ENCODE measurements at regions not wholly inside any gene's neighbourhood (a gene's known extent, or its start where the extent isn't known, plus 50 kb on each side); places are given as distances from the start of the nearest gene placed in this dataset.
A peak's percentile ranks its signal among the peaks of the same experiment; 100 is the strongest.
"Not testable (repeated sequence)": the region's sequence is repeated elsewhere in the genome, so short reads cannot be mapped to it uniquely, and the experiment has no call there.

DNA sequence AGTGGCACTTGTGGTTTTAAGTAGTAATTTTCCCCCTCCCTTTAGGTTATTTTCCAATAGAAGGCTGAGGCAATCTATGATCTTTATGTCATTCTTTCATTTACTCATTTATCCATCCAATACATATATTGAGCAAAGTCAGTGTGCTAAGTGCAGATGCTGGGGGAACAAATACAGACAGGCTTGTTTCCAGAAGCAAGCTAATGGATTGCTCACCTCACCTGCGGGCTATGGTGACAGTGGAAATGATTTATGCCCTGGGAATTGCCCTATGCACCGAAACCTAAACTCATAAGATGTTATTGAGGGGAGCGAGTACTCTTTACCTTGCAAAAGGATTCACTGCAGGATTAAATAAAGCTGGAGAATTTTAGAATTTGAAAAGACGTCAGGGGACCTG is 148.7 kb upstream of the GRK3 start:
- DNase-seq; H3K9me3 Mint-ChIP-seq; H3K36me3 Mint-ChIP-seq; ATAC-seq (replicated peaks); H3K4me3 Mint-ChIP-seq; H3K27ac Mint-ChIP-seq: not testable (repeated sequence)
- H3K4me1 Mint-ChIP-seq, result peaks cover 23 to 45% of the 10 kb centered on the region in 2 donors
- H3K27me3 Mint-ChIP-seq, result peaks cover 0 to 14% of the 10 kb centered on the region in 2 donors

DNA sequence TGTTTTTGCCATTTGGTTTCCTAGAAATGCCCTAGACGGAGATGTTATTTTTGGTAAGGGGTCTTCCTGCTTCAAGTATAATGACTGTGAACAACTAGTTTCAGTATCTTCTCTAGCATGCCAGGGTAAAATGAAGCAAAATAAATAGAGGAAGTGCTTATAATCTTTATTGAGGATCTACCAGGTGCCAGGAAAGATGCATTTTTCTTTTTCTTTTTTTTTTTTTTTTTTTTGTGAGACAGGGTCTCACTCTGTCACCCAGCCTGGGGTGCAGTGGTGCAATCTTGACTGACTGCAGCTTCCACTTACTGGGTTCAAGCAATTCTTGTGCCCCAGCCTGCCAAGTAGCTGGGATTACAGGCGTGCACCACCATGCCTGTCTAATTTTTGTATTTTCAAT is 146.6 kb upstream of the GRK3 start:
- not testable (repeated sequence) for H3K9me3 Mint-ChIP-seq, H3K4me3 Mint-ChIP-seq, H3K36me3 Mint-ChIP-seq, DNase-seq, H3K27ac Mint-ChIP-seq
- peaks cover 24 to 42% of the 10 kb centered on the region in 2 donors for H3K4me1 Mint-ChIP-seq
- peaks cover 15 to 20% of the 10 kb centered on the region in 2 donors for H3K27me3 Mint-ChIP-seq
- peak; percentile 21 to 28 for ATAC-seq (replicated peaks)

DNA sequence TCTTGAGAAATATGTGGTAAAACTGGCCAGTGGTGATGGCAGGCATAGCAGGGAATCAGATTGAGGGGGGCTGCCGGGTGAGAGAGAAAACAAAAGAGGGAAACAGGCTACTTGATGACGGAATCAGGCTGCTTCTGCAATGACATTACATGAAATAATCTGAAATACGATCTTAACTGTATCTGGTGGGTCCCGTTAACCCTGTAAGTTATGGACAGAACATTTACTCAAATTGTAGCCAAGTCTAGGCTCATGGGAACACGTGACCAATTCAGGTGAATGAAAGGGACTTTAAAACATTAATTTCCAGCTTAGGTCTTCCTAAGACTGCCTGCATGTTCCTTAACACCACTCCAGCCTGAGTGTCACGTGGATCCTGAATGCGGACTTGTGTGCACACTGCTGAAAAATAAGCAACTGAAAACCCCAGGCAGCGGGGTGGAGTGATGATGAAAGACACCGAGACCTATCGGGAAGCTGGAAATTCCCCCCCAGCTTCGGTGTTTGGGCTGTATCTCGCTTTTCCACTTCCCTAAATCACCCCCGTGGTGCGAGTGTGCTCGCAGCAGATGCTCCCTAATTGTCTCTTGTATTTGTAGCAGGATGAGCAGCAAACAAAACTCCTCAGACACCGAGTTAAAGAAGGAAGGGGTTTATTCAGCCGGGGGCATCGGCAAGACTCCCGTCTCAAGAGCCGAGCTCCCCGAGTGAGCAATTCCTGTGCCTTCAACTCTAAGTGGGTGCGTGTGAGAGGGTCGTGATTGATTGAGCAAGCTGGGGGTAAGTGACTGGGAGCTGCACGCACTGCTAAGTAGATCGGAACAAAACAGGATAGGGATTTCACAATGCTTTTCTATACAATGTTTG is 145.0 kb upstream of the GRK3 start:
- ATAC-seq (replicated peaks) (peak; percentile 67 to 72), DNase-seq (peak; percentile 44)
- peaks cover 0 to 3% of the 10 kb centered on the region in 2 donors for H3K36me3 Mint-ChIP-seq
- H3K27ac Mint-ChIP-seq, result peak overlapping the region; percentile 31
- no peaks in the 10 kb centered on the region for H3K9me3 Mint-ChIP-seq
- peak overlapping the region; percentile 71 to 79 for H3K4me3 Mint-ChIP-seq
- peaks cover 17 to 20% of the 10 kb centered on the region in 2 donors for H3K27me3 Mint-ChIP-seq
- peaks cover 24 to 42% of the 10 kb centered on the region in 2 donors for H3K4me1 Mint-ChIP-seq

DNA sequence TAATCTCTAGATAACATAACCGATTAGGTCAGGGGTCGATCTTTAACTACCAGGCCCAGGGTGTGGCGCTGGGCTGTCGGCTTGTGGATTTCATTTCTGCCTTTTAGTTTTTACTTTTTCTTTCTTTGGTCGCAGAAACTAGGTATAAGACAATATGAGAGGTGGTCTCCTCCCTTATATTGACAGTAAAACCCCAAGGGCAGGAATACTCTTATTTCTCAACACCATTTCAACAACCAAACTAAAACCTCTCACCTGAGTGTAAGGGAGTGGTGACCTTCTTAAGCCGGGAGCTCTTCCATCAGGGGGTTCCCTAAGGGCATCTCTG is 144.4 kb upstream of the GRK3 start:
- Mint-ChIP-seq H3K27me3 (peaks cover 17 to 20% of the 10 kb centered on the region in 2 donors), H3K4me1 (peaks cover 24 to 42% of the 10 kb centered on the region in 2 donors), H3K4me3 (peak overlapping the region; percentile 71 to 79), H3K27ac (peak overlapping the region; percentile 76)
- H3K36me3 Mint-ChIP-seq; H3K9me3 Mint-ChIP-seq; ATAC-seq (replicated peaks); DNase-seq: not testable (repeated sequence)

DNA sequence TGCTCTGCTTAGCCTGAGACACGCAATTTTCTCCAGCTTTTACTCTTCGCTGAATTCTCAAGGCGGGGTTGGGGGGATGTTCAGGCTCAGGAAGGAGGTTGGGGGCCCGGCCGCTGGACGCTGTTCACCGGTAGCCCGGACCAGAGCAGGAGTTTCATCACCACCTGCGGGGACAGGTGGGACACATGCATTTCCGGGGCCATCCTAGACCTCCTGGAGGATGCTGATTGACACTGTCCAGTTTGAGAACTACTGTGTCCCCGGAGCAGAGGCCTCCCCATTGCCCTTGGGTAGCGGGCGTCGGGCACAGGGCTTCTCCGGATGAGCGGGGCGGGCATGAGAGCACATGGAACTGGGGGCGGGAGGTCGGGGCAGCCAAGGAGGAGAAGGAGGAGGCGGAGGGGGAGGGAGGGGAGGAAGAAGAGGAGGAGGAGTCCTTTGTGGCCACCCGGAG is 144.0 kb upstream of the GRK3 start:
- peaks cover 24 to 42% of the 10 kb centered on the region in 2 donors for H3K4me1 Mint-ChIP-seq
- H3K27me3 Mint-ChIP-seq, result peaks cover 16 to 17% of the 10 kb centered on the region in 2 donors
- peak overlapping the region; percentile 76 for H3K27ac Mint-ChIP-seq
- H3K4me3 Mint-ChIP-seq, result peak overlapping the region; percentile 71 to 79
- no peaks in the 10 kb centered on the region for H3K9me3 Mint-ChIP-seq
- ATAC-seq (replicated peaks) (no peak), DNase-seq (no peak)
- H3K36me3 Mint-ChIP-seq, result peaks cover 0 to under 1% of the 10 kb centered on the region in 2 donors

DNA sequence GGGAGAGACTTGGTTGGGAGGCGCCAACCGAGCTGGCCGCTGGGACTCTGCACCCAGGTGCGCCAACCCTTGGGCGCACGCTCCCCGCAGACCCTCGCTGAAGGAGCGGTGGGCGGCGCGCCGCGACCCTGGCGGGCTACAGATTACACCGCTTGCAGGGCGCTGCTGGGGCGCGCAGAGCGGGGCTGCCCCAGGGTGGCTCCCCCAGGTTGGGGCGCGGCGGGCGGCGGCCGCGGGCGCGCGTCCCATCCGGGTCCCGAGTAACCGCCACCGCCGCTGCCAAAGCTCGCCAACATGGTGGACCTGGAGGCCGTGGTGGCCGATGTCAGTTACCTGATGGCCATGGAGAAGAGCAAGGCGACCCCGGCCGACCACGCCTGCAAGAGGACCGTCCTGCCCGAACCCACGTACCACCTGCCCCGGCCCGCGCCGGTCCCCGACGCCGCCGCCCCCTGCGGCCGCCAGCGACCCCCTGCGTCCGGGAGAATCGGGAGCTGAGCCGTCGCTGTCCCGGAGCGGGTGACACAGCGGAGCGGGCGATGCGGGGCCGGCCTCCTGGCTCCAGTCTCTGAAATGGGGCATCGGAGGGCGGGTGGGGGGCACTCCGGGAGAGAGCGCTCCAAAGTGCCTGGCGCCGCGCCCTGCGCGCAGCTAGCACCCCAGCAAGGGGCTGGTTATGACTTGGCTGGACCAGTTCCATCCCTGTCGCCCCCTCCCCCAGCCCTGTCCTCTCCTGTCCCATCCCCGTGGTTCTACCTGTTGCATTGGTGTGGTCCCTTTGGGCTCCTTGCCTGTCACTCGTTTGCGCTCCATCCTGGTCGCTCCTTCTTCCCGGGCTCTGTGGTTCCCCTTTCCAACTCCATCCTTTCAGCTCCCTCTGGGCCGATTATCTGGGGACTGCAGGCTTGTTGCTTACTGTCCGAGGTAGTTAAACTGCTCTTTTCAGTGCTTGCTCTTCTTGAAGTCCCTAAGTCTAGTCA is 143.3 kb upstream of the GRK3 start:
- Mint-ChIP-seq H3K27ac (peak overlapping the region; percentile 16), H3K9me3 (no peaks in the 10 kb centered on the region), H3K4me3 (peak overlapping the region; percentile 78 to 79), H3K4me1 (peaks cover 24 to 42% of the 10 kb centered on the region in 2 donors), H3K36me3 (no peaks in the 10 kb centered on the region), H3K27me3 (peaks cover 16 to 17% of the 10 kb centered on the region in 2 donors)
- ATAC-seq (replicated peaks) (peak; percentile 24), DNase-seq (no peak)

DNA sequence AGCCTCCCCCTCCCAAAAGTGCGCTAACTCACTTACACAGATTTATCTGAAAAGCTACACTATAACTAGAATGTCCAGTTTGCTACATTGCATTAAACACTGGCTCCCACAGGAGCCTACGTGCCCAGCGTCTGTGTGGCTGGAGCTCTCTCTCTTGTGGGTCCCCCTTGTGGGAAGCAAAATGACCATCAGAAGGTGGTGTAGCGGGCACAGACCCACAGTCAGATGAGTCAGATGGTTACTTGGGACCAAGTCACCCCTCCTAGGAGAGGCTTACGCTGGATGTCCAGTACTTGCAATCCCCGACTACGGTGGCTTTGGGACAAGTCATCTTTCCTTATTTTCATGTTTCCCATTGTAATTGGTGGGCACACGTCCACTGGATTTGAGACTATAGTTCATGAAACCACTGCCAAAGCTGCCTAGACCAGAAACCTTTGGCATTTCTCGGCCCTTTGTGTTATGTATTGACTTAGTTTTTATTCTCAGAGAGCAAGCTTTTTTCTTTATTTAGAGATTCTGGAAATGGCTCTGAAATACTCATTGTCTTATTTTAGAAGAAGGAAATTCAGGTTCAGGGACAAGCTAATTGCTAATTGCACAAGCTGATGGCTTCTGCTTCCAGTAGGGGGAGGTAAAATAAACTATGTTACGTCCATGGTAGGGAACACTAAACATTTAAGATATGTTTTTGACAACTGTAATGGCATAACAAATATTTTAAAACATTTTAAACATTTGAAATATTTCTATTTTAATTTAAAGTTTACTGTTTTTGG is 137.8 kb upstream of the GRK3 start:
- H3K4me1 Mint-ChIP-seq; H3K4me3 Mint-ChIP-seq; DNase-seq; H3K36me3 Mint-ChIP-seq; ATAC-seq (replicated peaks); H3K9me3 Mint-ChIP-seq; H3K27ac Mint-ChIP-seq: not testable (repeated sequence)
- H3K27me3 Mint-ChIP-seq, result peaks cover 26 to 33% of the 10 kb centered on the region in 2 donors

DNA sequence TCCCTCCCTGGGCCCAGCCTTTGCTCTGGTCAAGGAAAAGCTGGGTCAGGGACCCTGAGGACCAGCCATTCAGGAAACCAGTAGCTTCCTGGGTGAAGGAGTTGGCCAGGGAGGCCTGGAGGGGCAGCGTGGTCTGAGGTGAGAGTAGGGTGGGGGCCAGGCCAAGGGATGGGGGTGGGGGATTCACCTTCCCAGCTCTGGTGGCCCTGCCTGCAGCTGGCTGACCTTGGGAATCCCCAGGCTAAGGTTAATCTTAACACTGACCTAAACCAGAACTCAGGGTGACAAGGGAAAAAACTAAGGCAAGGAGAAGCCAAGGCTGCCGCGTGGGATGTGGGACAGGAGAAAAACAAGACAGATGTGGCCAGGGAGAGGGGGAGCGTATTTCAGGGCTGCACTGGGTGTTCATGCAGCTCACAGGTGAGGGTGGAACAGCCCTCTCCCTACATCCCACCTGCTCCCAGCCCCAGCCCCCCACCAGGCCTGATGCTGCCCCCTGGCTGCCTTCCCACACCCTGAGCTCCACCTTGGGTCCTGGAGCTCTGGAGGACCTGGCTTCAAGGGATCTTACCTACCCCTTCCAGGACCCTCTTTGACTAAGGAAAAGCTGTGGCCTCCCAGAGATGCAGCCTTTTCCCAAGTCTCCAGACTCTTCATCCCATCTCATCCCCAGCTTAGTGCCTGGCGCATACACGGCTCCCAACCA is 132.7 kb upstream of the GRK3 start:
- DNase-seq, H3K36me3 Mint-ChIP-seq, H3K4me3 Mint-ChIP-seq, H3K9me3 Mint-ChIP-seq, H3K4me1 Mint-ChIP-seq: not testable (repeated sequence)
- Mint-ChIP-seq H3K27me3 (peaks cover 26 to 30% of the 10 kb centered on the region in 2 donors), H3K27ac (peak overlapping the region; percentile 70)
- peak; percentile 67 to 75 for ATAC-seq (replicated peaks)

DNA sequence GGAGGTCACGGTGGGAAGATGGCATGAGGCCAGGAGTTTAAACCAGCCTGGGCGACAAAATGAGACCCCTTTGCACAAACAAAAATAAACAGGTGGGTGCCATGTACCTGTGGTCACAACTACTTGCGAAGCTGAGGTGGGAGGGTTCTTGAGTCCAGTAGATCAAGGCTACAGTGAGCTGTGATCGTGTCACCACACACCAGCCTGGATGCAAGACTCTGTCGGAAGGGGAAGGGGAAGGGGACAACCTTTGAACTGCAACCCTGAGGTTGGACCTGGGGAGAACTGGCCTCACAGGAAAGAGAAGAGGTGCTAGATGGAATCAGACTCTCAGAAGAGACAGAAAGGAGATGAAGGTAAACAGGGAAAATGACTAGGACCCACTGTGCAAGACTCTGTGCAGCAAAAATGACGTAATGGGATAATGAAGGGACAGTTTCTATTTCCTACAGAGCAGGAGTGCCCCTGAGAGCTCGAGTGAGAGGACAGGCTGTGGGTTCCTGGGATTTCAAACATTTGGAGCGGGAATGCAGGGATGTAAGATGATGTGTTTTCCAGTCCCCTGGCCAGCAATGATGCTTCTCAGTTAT is 131.0 kb upstream of the GRK3 start:
- not testable (repeated sequence) for H3K9me3 Mint-ChIP-seq; H3K27ac Mint-ChIP-seq; H3K4me1 Mint-ChIP-seq; ATAC-seq (replicated peaks); H3K36me3 Mint-ChIP-seq; DNase-seq; H3K4me3 Mint-ChIP-seq
- peaks cover 19 to 22% of the 10 kb centered on the region in 2 donors for H3K27me3 Mint-ChIP-seq

DNA sequence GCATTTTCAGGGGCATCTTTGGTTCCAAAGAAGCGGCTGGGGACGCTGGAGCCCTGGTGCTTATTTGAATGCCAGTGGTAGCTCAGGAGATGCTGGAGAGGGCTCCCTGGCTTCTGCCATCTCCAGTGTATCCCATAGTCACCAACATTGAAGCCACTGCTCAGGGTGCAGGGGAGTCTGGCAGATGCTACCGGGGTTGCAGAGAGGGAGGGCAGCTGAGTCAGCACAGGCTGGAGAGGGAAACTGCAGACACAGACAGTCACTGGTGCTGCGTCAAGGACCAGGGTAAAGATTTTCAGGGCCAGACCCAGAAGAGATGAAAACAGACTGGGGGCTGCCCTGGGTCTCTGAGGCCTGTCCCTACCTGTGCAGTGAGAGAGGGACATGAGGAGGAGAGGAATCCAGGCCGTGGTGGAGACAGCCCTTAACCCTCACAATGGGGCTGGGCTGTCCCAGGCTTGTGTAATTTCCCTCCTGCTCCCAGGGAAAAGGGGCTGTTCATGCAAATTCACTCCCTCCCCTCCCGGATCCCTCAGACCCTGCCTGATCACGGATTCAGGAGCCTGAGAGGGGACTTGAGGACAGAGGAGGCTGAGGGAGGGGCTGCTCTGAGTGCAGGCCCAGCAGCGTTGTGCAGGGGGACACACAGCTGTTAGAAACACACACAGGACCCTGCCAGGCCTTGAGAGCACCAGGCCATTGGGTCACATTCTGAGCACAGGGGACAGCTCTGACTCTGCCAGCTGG is 126.9 kb upstream of the GRK3 start:
- no peaks in the 10 kb centered on the region for H3K36me3 Mint-ChIP-seq
- peaks cover 9 to 10% of the 10 kb centered on the region in 2 donors for H3K27me3 Mint-ChIP-seq
- ATAC-seq (replicated peaks) (no peak), DNase-seq (no peak)
- H3K4me1 Mint-ChIP-seq, result no peaks in the 10 kb centered on the region
- no peaks in the 10 kb centered on the region for H3K9me3 Mint-ChIP-seq
- no peak overlapping the region for H3K27ac Mint-ChIP-seq
- H3K4me3 Mint-ChIP-seq, result no peak overlapping the region

DNA sequence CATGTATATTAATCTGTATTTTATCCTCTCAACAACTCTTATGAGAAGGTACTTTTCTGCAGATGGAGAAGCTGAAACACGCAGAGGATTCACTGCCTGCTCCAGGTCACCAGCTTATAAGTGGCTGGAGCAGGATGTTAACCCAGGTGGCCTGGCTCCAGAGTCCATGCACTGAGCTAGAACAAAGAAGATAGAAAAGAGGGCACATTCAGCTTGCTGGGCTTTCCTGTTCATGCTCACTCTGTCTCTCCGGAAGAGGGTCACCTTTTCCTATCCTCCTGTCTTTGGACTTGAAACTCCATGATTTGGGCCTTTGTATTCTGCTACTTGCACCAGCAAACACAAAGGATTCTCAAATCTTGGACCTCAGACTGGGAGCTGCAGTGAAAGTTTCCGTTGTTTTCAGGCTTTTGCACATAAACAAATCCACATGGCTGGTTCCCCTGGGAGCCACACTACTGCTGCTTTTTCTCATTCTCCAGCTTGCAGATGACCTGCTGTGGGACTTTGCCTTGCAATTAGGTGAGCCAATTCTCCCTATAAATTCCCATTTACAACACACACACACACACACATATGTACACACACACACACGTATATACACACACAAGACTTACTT is 117.3 kb upstream of the GRK3 start:
- no peak overlapping the region for H3K4me3 Mint-ChIP-seq

More for the DNA sequence above, 117.3 kb upstream of the GRK3 start:
- Mint-ChIP-seq H3K27ac (no peak overlapping the region), H3K36me3 (peaks cover 5 to 8% of the 10 kb centered on the region in 2 donors), H3K27me3 (no peaks in the 10 kb centered on the region), H3K4me1 (peaks cover 17 to 32% of the 10 kb centered on the region in 2 donors), H3K9me3 (no peaks in the 10 kb centered on the region)
- DNase-seq, result no peak
- no peak for ATAC-seq (replicated peaks)

Data from stimulated activated naive B cell treated with anti-CD40 and anti-IgM and Interleukin-4, amounts not matched to agents 10 μg/mL and 1 μg/mL and 100 μg/mL, for 72 hours (primary cell).